ENCODE measurements at regions not wholly inside any gene's neighbourhood (a gene's known extent, or its start where the extent isn't known, plus 50 kb on each side); places are given as distances from the start of the nearest gene placed in this dataset.
"Not testable (repeated sequence)": the region's sequence is repeated elsewhere in the genome, so short reads cannot be mapped to it uniquely, and the experiment has no call there.

DNA sequence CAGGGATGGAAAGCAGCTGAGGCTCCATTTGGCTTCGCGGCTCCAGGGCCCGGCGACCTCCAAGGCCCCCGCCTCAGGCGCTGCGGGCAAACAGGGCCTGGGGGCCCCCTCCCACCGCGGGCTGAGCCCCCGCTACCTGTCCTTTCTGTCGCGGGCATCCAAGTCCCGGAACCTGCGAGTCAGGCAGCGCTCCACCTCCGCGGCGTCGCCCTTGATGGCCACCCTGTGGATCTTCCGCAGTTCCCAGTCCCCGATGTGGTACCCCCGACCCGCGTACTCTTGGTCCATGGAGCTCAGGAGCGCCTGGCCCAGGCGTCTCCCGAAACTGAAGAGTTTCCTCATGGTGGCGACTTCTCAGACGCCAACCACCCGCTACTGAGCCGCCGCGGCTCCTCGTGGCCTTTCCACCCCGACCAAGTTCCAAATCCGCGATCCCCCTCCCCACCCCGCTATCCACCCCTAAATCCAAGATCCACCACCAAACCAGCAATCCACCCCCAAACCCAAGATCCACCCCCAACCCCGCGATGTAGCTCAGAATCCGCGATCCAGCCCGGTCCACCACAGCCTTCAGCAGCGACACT is 86.5 kb upstream of the CCDC180 start:
- H3K4me2 ChIP-seq (ENCODE audit: low read depth, low read length, poor library complexity, severe bottlenecking) = no peak overlapping the region
- TF ChIP-seq EZH2phosphoT487 (IDR thresholded peaks at IDR 0.05; ENCODE audit: borderline replicate concordance) = no peak
- no peak for TF ChIP-seq CTCF (conservative IDR thresholded peaks at IDR 0.05; ENCODE audit: low read length)

DNA sequence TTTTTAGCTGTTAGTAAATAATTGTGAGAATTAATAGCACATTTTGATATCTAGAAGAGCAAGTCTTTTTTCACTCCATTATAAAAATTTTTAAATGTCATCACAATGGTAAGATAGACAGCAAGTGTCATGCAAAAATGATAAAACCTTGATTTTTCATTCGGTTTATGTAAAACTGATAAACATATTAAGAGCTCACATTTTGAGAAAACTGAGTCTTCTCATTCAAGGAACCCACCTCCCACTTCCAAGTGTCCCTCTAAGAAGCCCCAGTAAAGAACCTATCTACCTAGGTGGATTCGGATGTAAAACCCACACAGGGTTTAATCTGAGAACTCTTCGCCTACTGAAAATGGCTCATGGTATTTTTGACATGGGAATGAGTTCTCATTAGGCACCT is 87.1 kb upstream of the CCDC180 start:
- not testable (repeated sequence) for H3K4me3 ChIP-seq (ENCODE audit: low read length, poor library complexity, severe bottlenecking); H3K79me2 ChIP-seq (ENCODE audit: insufficient read depth, low read length); H3K9me3 ChIP-seq (ENCODE audit: insufficient read depth, low read depth, low read length); H3F3A ChIP-seq (ENCODE audit: low read depth); H3K36me3 ChIP-seq (ENCODE audit: insufficient read depth, low read length); H3K4me2 ChIP-seq (ENCODE audit: low read depth, low read length, poor library complexity, severe bottlenecking); H3K27me3 ChIP-seq (ENCODE audit: insufficient read depth, low read length, poor library complexity, severe bottlenecking); H4K20me1 ChIP-seq (ENCODE audit: insufficient read depth, low read length, poor library complexity, severe bottlenecking); H3K4me1 ChIP-seq (ENCODE audit: insufficient read depth, low read length, poor library complexity, severe bottlenecking); H3K9me2 ChIP-seq (replicated peaks; ENCODE audit: low read depth, low read length); H3K9ac ChIP-seq (ENCODE audit: low read depth, low read length, poor library complexity, severe bottlenecking); H2AFZ ChIP-seq (ENCODE audit: low read length)

More for the DNA sequence above, 86.5 kb upstream of the CCDC180 start:
- H4K20me1 ChIP-seq (ENCODE audit: insufficient read depth, low read length, poor library complexity, severe bottlenecking) = no peaks in the 10 kb centered on the region
- no peaks in the 10 kb centered on the region for H3K79me2 ChIP-seq (ENCODE audit: insufficient read depth, low read length)
- no peak overlapping the region for H2AFZ ChIP-seq (ENCODE audit: low read length)
- no peak overlapping the region for H3K9ac ChIP-seq (ENCODE audit: low read depth, low read length, poor library complexity, severe bottlenecking)
- H3K9me3 ChIP-seq (ENCODE audit: insufficient read depth, low read depth, low read length) = no peaks in the 10 kb centered on the region
- no peaks in the 10 kb centered on the region for H3F3A ChIP-seq (ENCODE audit: low read depth)
- H3K27me3 ChIP-seq (ENCODE audit: insufficient read depth, low read length, poor library complexity, severe bottlenecking) = no peaks in the 10 kb centered on the region
- H3K4me3 ChIP-seq (ENCODE audit: low read length, poor library complexity, severe bottlenecking) = no peak overlapping the region
- no peaks in the 10 kb centered on the region for H3K9me2 ChIP-seq (replicated peaks; ENCODE audit: low read depth, low read length)
- no peaks in the 10 kb centered on the region for H3K4me1 ChIP-seq (ENCODE audit: insufficient read depth, low read length, poor library complexity, severe bottlenecking)
- no peaks in the 10 kb centered on the region for H3K36me3 ChIP-seq (ENCODE audit: insufficient read depth, low read length)

GRCh38 chr9:97219443-97220140 is 87.9 kb upstream of the CCDC180 start:
- not testable (repeated sequence) for H3K9me2 ChIP-seq (replicated peaks; ENCODE audit: low read depth, low read length); H3F3A ChIP-seq (ENCODE audit: low read depth); H4K20me1 ChIP-seq (ENCODE audit: insufficient read depth, low read length, poor library complexity, severe bottlenecking); H3K27me3 ChIP-seq (ENCODE audit: insufficient read depth, low read length, poor library complexity, severe bottlenecking); H3K4me2 ChIP-seq (ENCODE audit: low read depth, low read length, poor library complexity, severe bottlenecking); H3K79me2 ChIP-seq (ENCODE audit: insufficient read depth, low read length); H3K9me3 ChIP-seq (ENCODE audit: insufficient read depth, low read depth, low read length); H3K9ac ChIP-seq (ENCODE audit: low read depth, low read length, poor library complexity, severe bottlenecking); H3K36me3 ChIP-seq (ENCODE audit: insufficient read depth, low read length); H2AFZ ChIP-seq (ENCODE audit: low read length); H3K4me1 ChIP-seq (ENCODE audit: insufficient read depth, low read length, poor library complexity, severe bottlenecking); H3K4me3 ChIP-seq (ENCODE audit: low read length, poor library complexity, severe bottlenecking)

DNA sequence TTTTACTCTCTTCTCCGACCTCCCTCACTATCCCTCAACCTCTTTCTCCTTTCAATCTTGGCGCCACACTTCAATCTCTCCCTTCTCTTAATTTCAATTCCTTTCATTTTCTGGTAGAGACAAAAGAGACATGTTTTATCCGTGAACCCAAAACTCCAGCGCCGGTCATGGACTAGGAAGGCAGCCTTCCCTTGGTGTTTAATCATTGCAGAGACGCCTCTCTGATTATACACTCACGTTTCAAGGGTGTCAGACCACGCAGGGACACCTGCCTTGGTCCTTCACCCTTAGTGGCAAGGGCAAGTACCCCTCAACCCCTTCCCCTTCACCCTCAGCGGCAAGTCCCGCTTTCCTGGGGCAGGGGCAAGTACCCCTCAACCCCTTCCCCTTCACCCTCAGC is 92.3 kb upstream of the CCDC180 start:
- H4K20me1 ChIP-seq (ENCODE audit: insufficient read depth, low read length, poor library complexity, severe bottlenecking); H3K27me3 ChIP-seq (ENCODE audit: insufficient read depth, low read length, poor library complexity, severe bottlenecking); H3K4me2 ChIP-seq (ENCODE audit: low read depth, low read length, poor library complexity, severe bottlenecking); H3K79me2 ChIP-seq (ENCODE audit: insufficient read depth, low read length); H3K9me3 ChIP-seq (ENCODE audit: insufficient read depth, low read depth, low read length); H3K9ac ChIP-seq (ENCODE audit: low read depth, low read length, poor library complexity, severe bottlenecking); H3K36me3 ChIP-seq (ENCODE audit: insufficient read depth, low read length); H3K4me1 ChIP-seq (ENCODE audit: insufficient read depth, low read length, poor library complexity, severe bottlenecking); H3F3A ChIP-seq (ENCODE audit: low read depth); H2AFZ ChIP-seq (ENCODE audit: low read length); H3K4me3 ChIP-seq (ENCODE audit: low read length, poor library complexity, severe bottlenecking); H3K9me2 ChIP-seq (replicated peaks; ENCODE audit: low read depth, low read length): not testable (repeated sequence)

- H3K9ac ChIP-seq (ENCODE audit: low read depth, low read length, poor library complexity, severe bottlenecking); H3K9me3 ChIP-seq (ENCODE audit: insufficient read depth, low read depth, low read length); H3K4me3 ChIP-seq (ENCODE audit: low read length, poor library complexity, severe bottlenecking); H4K20me1 ChIP-seq (ENCODE audit: insufficient read depth, low read length, poor library complexity, severe bottlenecking); H3K4me2 ChIP-seq (ENCODE audit: low read depth, low read length, poor library complexity, severe bottlenecking); H3K36me3 ChIP-seq (ENCODE audit: insufficient read depth, low read length); H2AFZ ChIP-seq (ENCODE audit: low read length); H3K27me3 ChIP-seq (ENCODE audit: insufficient read depth, low read length, poor library complexity, severe bottlenecking); H3K79me2 ChIP-seq (ENCODE audit: insufficient read depth, low read length); H3K4me1 ChIP-seq (ENCODE audit: insufficient read depth, low read length, poor library complexity, severe bottlenecking); H3K9me2 ChIP-seq (replicated peaks; ENCODE audit: low read depth, low read length); H3F3A ChIP-seq (ENCODE audit: low read depth): not testable (repeated sequence)
These were observed 92.9 kb upstream of the CCDC180 start for GRCh38 chr9:97214556-97214955.

GRCh38 chr9:97199683-97200082 is 107.8 kb upstream of the CCDC180 start:
- H3K4me2 ChIP-seq (ENCODE audit: low read depth, low read length, poor library complexity, severe bottlenecking); H3K4me3 ChIP-seq (ENCODE audit: low read length, poor library complexity, severe bottlenecking); H3K79me2 ChIP-seq (ENCODE audit: insufficient read depth, low read length); H3K9me3 ChIP-seq (ENCODE audit: insufficient read depth, low read depth, low read length); H3K9me2 ChIP-seq (replicated peaks; ENCODE audit: low read depth, low read length); H3K27me3 ChIP-seq (ENCODE audit: insufficient read depth, low read length, poor library complexity, severe bottlenecking); H3F3A ChIP-seq (ENCODE audit: low read depth); H2AFZ ChIP-seq (ENCODE audit: low read length); H3K9ac ChIP-seq (ENCODE audit: low read depth, low read length, poor library complexity, severe bottlenecking); H4K20me1 ChIP-seq (ENCODE audit: insufficient read depth, low read length, poor library complexity, severe bottlenecking); H3K4me1 ChIP-seq (ENCODE audit: insufficient read depth, low read length, poor library complexity, severe bottlenecking); H3K36me3 ChIP-seq (ENCODE audit: insufficient read depth, low read length): not testable (repeated sequence)
